ENCODE measurements at regions not wholly inside any gene's neighbourhood (a gene's known extent, or its start where the extent isn't known, plus 50 kb on each side); places are given as distances from the start of the nearest gene placed in this dataset.
A peak's percentile ranks its signal among the peaks of the same experiment; 100 is the strongest.

GRCh38 chr1:187816646-187817045 is 987.9 kb downstream of the PLA2G4A start (continued):
- TF ChIP-seq TP53 (CRISPR knock-in tag; IDR thresholded peaks at IDR 0.05) (no peak), MAX (IDR thresholded peaks at IDR 0.05) (no peak), TFCP2L1 (CRISPR knock-in tag; IDR thresholded peaks at IDR 0.05) (no peak)
- TF ChIP-seq, protein P1, sequence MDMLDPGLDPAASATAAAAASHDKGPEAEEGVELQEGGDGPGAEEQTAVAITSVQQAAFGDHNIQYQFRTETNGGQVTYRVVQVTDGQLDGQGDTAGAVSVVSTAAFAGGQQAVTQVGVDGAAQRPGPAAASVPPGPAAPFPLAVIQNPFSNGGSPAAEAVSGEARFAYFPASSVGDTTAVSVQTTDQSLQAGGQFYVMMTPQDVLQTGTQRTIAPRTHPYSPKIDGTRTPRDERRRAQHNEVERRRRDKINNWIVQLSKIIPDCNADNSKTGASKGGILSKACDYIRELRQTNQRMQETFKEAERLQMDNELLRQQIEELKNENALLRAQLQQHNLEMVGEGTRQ (IDR thresholded peaks at IDR 0.05): no peak

DNA sequence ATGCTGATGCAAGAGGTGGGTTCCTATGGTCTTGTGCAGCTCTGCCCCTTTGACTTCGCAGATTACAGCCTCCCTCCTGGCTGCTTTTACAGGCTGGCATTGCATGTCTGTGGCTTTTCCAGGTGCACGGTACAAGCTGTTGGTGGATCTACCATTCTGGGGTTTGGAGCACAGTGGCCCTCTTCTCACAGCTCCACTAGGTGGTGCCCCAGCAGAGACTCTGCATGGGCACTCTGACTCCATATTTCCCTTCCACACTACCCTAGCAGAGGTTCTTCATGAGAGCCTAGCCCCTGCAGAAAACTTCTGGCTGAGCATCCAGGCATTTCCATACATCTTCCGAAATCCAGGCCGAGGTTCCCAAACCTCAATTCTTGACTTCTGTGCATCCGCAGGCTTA is 989.0 kb downstream of the PLA2G4A start:
- no peak for FAIRE-seq
- Histone ChIP-seq H3K4me1 (no peaks in the 10 kb centered on the region), H3K4me2 (no peak overlapping the region), H3K9me3 (no peaks in the 10 kb centered on the region), H3K4me3 (no peak overlapping the region), H3K27ac (no peak overlapping the region)
- 66% methylated on average over 5 of the region's 5 CpGs for WGBS (ENCODE audit: missing lambda C conversion rate)
- TF ChIP-seq RAD21 (conservative IDR thresholded peaks at IDR 0.05 in 1 of 2, IDR thresholded peaks at IDR 0.05 in 1 of 2) (peak in 1 of 2 experiments; percentile 17; a peak in 2 of 5 replicates), MYC (IDR thresholded peaks at IDR 0.05; ENCODE audit: borderline replicate concordance, low read length) (no peak)
- DNase-seq (ENCODE audit: low read depth in 1 of 2, low spot score in 1 of 2): no peak
- CTCF ChIA-PET: no interaction called here
- POLR2A ChIA-PET: no interaction called here
- no peak for ATAC-seq

DNA sequence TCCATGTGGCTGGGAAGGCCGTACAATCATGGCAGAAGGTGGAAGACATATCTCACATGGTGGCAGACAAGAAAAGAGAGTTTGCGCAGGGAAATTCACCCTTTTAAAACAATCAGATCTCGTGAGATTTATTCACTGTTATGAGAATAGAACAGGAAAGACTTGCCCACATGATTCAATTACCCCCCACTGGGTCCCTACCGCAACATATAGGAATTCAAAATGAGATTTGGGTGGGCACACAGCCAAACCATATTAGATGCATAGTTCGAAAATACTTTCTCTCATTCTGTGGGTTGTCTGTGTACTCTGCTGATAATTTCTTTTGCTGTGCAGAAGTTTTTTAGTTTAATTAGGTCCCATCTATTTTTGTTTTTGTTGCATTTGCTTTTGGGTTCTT is 990.3 kb downstream of the PLA2G4A start:
- TF ChIP-seq CBX8 (IDR thresholded peaks at IDR 0.05) (no peak), MYC (IDR thresholded peaks at IDR 0.05; ENCODE audit: borderline replicate concordance, low read length) (no peak), FOSL2 (IDR thresholded peaks at IDR 0.05) (no peak), FOSL2 (CRISPR knock-in tag; IDR thresholded peaks at IDR 0.05) (no peak), RARB (CRISPR knock-in tag; IDR thresholded peaks at IDR 0.05) (no peak), RCOR1 (IDR thresholded peaks at IDR 0.05; ENCODE audit: low read depth, low read length) (no peak)
- no peak overlapping the region for H3K4me2 ChIP-seq
- H3K9me3 ChIP-seq: no peaks in the 10 kb centered on the region
- no peaks in the 10 kb centered on the region for H3K4me1 ChIP-seq
- 30% methylated on average over 5 of the region's 5 CpGs for WGBS (ENCODE audit: missing lambda C conversion rate)
- CTCF ChIA-PET: no interaction called here
- POLR2A ChIA-PET: no interaction called here
- H3K4me3 ChIP-seq: no peak overlapping the region
- ATAC-seq (no peak), FAIRE-seq (no peak), DNase-seq (ENCODE audit: low read depth in 1 of 2, low spot score in 1 of 2) (no peak)
- no peak overlapping the region for H3K27ac ChIP-seq

GRCh38 chr1:187836557-187836956 is 1007.8 kb downstream of the PLA2G4A start:
- TF ChIP-seq FOXS1 (CRISPR knock-in tag; IDR thresholded peaks at IDR 0.05) (no peak), MAZ (IDR thresholded peaks at IDR 0.05; ENCODE audit: borderline replicate concordance, low read depth, low read length) (no peak), HDAC2 (IDR thresholded peaks at IDR 0.05) (no peak)
- H3K4me2 ChIP-seq: no peak overlapping the region
- no peak for DNase-seq (ENCODE audit: low read depth in 1 of 2, low spot score in 1 of 2)
- ChIA-PET CTCF (no interaction called here), POLR2A (no interaction called here)
- 63% methylated on average over 11 of the region's 12 CpGs for WGBS (ENCODE audit: missing lambda C conversion rate)
- no peaks in the 10 kb centered on the region for H3K4me1 ChIP-seq
- no peak for FAIRE-seq
- no peak overlapping the region for H3K4me3 ChIP-seq
- ATAC-seq: no peak
- no peak overlapping the region for H3K27ac ChIP-seq
- no peaks in the 10 kb centered on the region for H3K9me3 ChIP-seq

DNA sequence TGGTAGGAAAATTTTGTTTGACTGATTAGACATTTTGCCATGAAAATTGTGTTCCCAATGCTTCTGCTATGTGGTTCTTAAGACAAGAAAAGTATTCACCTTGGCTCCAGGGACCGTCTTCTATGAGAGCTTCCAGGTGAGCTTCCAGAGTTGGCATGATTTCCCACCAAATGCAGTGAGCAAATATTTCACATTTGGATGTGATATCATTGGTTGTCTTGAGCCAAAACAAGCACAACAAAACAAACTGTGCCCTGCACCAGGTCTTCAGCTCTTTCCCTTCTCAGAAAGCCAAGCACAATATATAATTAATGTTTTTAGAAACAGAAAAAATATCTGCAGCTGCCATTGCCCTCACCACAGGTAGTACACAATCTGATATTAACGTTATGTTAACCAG is 1009.0 kb downstream of the PLA2G4A start:
- no peak overlapping the region for H3K4me3 ChIP-seq
- ChIA-PET CTCF (no interaction called here), POLR2A (no interaction called here)
- H3K4me2 ChIP-seq: no peak overlapping the region
- H3K9me3 ChIP-seq: no peaks in the 10 kb centered on the region
- 29% methylated on average over 2 of the region's 2 CpGs for WGBS (ENCODE audit: missing lambda C conversion rate)
- no peak overlapping the region for H3K27ac ChIP-seq
- TF ChIP-seq HOXB13 (CRISPR knock-in tag; IDR thresholded peaks at IDR 0.05; ENCODE audit: low read depth): no peak
- TF ChIP-seq, protein P2, sequence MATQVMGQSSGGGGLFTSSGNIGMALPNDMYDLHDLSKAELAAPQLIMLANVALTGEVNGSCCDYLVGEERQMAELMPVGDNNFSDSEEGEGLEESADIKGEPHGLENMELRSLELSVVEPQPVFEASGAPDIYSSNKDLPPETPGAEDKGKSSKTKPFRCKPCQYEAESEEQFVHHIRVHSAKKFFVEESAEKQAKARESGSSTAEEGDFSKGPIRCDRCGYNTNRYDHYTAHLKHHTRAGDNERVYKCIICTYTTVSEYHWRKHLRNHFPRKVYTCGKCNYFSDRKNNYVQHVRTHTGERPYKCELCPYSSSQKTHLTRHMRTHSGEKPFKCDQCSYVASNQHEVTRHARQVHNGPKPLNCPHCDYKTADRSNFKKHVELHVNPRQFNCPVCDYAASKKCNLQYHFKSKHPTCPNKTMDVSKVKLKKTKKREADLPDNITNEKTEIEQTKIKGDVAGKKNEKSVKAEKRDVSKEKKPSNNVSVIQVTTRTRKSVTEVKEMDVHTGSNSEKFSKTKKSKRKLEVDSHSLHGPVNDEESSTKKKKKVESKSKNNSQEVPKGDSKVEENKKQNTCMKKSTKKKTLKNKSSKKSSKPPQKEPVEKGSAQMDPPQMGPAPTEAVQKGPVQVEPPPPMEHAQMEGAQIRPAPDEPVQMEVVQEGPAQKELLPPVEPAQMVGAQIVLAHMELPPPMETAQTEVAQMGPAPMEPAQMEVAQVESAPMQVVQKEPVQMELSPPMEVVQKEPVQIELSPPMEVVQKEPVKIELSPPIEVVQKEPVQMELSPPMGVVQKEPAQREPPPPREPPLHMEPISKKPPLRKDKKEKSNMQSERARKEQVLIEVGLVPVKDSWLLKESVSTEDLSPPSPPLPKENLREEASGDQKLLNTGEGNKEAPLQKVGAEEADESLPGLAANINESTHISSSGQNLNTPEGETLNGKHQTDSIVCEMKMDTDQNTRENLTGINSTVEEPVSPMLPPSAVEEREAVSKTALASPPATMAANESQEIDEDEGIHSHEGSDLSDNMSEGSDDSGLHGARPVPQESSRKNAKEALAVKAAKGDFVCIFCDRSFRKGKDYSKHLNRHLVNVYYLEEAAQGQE (IDR thresholded peaks at IDR 0.05): no peak
- no peak for TF ChIP-seq ZFP36 (IDR thresholded peaks at IDR 0.05; ENCODE audit: borderline replicate concordance, partially characterized antibody)
- TF ChIP-seq PHF8 (IDR thresholded peaks at IDR 0.05; ENCODE audit: borderline replicate concordance, low read depth): no peak
- no peak for TF ChIP-seq RNF2 (IDR thresholded peaks at IDR 0.05; ENCODE audit: borderline replicate concordance, low read depth)
- TF ChIP-seq ZNF302 (CRISPR knock-in tag; IDR thresholded peaks at IDR 0.05): no peak
- TF ChIP-seq, protein P3, sequence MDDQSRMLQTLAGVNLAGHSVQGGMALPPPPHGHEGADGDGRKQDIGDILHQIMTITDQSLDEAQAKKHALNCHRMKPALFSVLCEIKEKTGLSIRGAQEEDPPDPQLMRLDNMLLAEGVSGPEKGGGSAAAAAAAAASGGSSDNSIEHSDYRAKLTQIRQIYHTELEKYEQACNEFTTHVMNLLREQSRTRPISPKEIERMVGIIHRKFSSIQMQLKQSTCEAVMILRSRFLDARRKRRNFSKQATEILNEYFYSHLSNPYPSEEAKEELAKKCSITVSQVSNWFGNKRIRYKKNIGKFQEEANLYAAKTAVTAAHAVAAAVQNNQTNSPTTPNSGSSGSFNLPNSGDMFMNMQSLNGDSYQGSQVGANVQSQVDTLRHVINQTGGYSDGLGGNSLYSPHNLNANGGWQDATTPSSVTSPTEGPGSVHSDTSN (IDR thresholded peaks at IDR 0.05): no peak
- no peak for TF ChIP-seq RCOR1 (IDR thresholded peaks at IDR 0.05; ENCODE audit: low read depth, low read length)
- no peak for TF ChIP-seq MYC (IDR thresholded peaks at IDR 0.05; ENCODE audit: borderline replicate concordance, low read length)
- no peak for TF ChIP-seq EP300 (IDR thresholded peaks at IDR 0.05)
- TF ChIP-seq RARB (CRISPR knock-in tag; IDR thresholded peaks at IDR 0.05): no peak
- TF ChIP-seq E2F6 (IDR thresholded peaks at IDR 0.05; ENCODE audit: borderline replicate concordance, low read depth): no peak
- TF ChIP-seq HDAC2 (IDR thresholded peaks at IDR 0.05): no peak
- no peaks in the 10 kb centered on the region for H3K4me1 ChIP-seq
- no peak for DNase-seq (ENCODE audit: low read depth in 1 of 2, low spot score in 1 of 2)
- ATAC-seq: no peak
- FAIRE-seq: no peak

Data from A549 (cell line).